ENCODE measurements at regions not wholly inside any gene's neighbourhood (a gene's known extent, or its start where the extent isn't known, plus 50 kb on each side); places are given as distances from the start of the nearest gene placed in this dataset.

DNA sequence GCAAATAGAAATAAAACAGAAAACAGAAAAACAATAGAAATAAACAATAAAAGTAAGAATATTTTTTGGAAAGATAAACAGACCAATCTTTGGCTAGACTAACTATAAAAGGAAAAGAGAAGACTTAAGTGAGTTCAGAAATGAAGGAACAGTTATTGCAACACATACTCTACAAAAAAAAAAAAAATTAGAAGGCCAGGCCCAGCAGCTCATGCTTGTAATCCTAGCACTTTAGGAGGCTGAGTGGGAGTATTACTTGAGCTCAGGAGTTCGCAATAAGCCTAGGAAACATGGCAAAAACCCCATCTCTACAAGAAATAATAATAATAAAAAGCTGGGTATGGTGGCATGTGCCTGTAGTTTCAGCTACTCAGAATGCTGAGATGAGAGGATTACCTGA is 336.7 kb downstream of the DTHD1 start:
- no peaks in the 10 kb centered on the region for H3K9me3 ChIP-seq (replicated peaks in 1 of 2; ENCODE audit: control insufficient read depth in 2 of 2, insufficient read depth in 1 of 2, low read depth in 1 of 2, low read length in 2 of 2)
- no peak overlapping the region for H2AK5ac ChIP-seq (ENCODE audit: low read depth, low read length)
- no peaks in the 10 kb centered on the region for H3K36me3 ChIP-seq (replicated peaks in 1 of 2; ENCODE audit: control insufficient read depth in 2 of 2, insufficient read depth in 2 of 2, low read length in 2 of 2)
- H3K14ac ChIP-seq (ENCODE audit: low read length) = no peak overlapping the region
- H3K18ac ChIP-seq (ENCODE audit: low read length) = no peak overlapping the region
- no peak overlapping the region for H3K4me2 ChIP-seq (ENCODE audit: insufficient read depth, low read length, poor library complexity, severe bottlenecking)
- H3K9ac ChIP-seq (ENCODE audit: low read depth, low read length, poor library complexity) = no peak overlapping the region
- no peak overlapping the region for H2BK5ac ChIP-seq (ENCODE audit: low read length)
- H2BK15ac ChIP-seq (ENCODE audit: low read length) = no peak overlapping the region
- no peak overlapping the region for H4K8ac ChIP-seq (ENCODE audit: low read depth, low read length)
- no CpG with 5 or more reads among the region's 1 CpG for WGBS, 2 donors (ENCODE audit: extremely low coverage in 2 of 2, insufficient read length in 2 of 2, insufficient replicate concordance in 1 of 2)
- H4K91ac ChIP-seq (ENCODE audit: low read depth, low read length, poor library complexity) = no peak overlapping the region
- no peak overlapping the region for H3K23ac ChIP-seq (ENCODE audit: low read depth, low read length, poor library complexity)
- no peak overlapping the region for H2BK12ac ChIP-seq (ENCODE audit: low read length)
- no peak overlapping the region for H3K4ac ChIP-seq (ENCODE audit: low read length)
- no peak for DNase-seq (ENCODE audit: low spot score)
- H3K79me1 ChIP-seq (ENCODE audit: low read depth, low read length) = no peaks in the 10 kb centered on the region
- no peak overlapping the region for H2AFZ ChIP-seq (ENCODE audit: low read length)
- H2BK120ac ChIP-seq (ENCODE audit: low read depth, low read length) = no peak overlapping the region
- H3K4me3 ChIP-seq (ENCODE audit: low read length in 2 of 2) = no peak overlapping the region
- H3K4me1 ChIP-seq (ENCODE audit: control insufficient read depth in 2 of 2, insufficient read depth in 1 of 2, low read depth in 1 of 2, low read length in 2 of 2) = no peaks in the 10 kb centered on the region
- H3K27me3 ChIP-seq (ENCODE audit: control insufficient read depth in 3 of 3, insufficient read depth in 3 of 3, low read depth in 1 of 3, low read length in 3 of 3) = no peaks in the 10 kb centered on the region
- no peak overlapping the region for H3K27ac ChIP-seq (replicated peaks; ENCODE audit: low read length)

DNA sequence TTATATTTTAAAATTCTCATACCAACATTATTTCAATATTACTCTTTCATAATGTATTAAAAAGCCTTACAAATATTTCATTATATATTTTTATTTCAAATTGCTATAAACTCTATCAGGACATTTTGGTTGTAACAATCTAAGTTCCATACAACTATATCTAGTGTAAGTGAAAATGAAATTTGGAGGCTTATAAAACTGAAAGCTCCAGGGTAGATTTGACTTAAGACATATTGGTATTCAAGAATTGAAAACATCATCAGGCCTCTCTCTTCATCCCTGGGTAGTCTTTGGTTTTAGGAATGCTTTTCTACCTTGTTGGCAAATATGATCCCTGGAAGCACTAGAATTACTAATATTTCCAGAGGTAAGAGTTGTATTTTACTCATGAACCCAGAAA is 342.6 kb downstream of the DTHD1 start:
- no peak overlapping the region for H2BK120ac ChIP-seq (ENCODE audit: low read depth, low read length)

DNA sequence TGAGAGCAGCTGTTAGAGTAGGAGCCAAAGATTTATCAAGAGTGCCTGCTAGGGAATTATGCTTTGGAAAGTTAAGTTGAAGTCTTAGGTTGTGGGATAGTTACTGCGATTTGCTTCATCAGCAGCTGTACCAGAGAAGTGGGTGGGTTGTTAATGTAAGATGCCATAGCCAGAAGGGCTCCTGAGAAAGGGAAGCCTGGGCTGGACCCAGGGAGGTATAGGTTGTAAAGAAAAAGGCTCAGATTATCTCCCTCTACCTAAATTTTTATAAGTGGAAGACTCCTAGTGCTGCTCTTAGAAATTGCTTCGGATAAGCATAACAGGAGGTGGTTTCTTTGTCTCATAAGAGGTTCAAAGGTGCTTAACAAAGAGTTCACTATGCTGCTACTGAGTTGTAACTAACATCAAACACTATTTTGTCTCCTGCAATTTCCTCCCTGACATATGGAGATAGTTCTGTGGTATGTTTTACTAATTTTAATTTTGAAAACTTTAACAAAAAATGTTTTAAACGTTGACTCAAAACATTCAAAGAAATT is 356.9 kb downstream of the DTHD1 start:
- H2BK15ac ChIP-seq (ENCODE audit: low read length) = no peak overlapping the region
- no peak overlapping the region for H3K9ac ChIP-seq (ENCODE audit: low read depth, low read length, poor library complexity)
- no peak overlapping the region for H2BK12ac ChIP-seq (ENCODE audit: low read length)
- H3K9me3 ChIP-seq (replicated peaks in 1 of 2; ENCODE audit: control insufficient read depth in 2 of 2, insufficient read depth in 1 of 2, low read depth in 1 of 2, low read length in 2 of 2) = no peaks in the 10 kb centered on the region
- no peak overlapping the region for H3K14ac ChIP-seq (ENCODE audit: low read length)
- no peak overlapping the region for H3K4ac ChIP-seq (ENCODE audit: low read length)
- no peak overlapping the region for H3K27ac ChIP-seq (replicated peaks; ENCODE audit: low read length)
- no peak overlapping the region for H4K8ac ChIP-seq (ENCODE audit: low read depth, low read length)
- H2BK5ac ChIP-seq (ENCODE audit: low read length) = no peak overlapping the region
- H2AK5ac ChIP-seq (ENCODE audit: low read depth, low read length) = no peak overlapping the region
- no peaks in the 10 kb centered on the region for H3K4me1 ChIP-seq (ENCODE audit: control insufficient read depth in 2 of 2, insufficient read depth in 1 of 2, low read depth in 1 of 2, low read length in 2 of 2)
- H3K4me3 ChIP-seq (ENCODE audit: low read length in 2 of 2) = no peak overlapping the region
- no peaks in the 10 kb centered on the region for H3K27me3 ChIP-seq (ENCODE audit: control insufficient read depth in 3 of 3, insufficient read depth in 3 of 3, low read depth in 1 of 3, low read length in 3 of 3)
- no peaks in the 10 kb centered on the region for H3K79me1 ChIP-seq (ENCODE audit: low read depth, low read length)
- H2BK120ac ChIP-seq (ENCODE audit: low read depth, low read length) = no peak overlapping the region
- WGBS, 2 donors (ENCODE audit: extremely low coverage in 2 of 2, insufficient read length in 2 of 2, insufficient replicate concordance in 1 of 2) = no CpG with 5 or more reads among the region's 3 CpGs
- no peak overlapping the region for H3K4me2 ChIP-seq (ENCODE audit: insufficient read depth, low read length, poor library complexity, severe bottlenecking)
- H3K23ac ChIP-seq (ENCODE audit: low read depth, low read length, poor library complexity) = no peak overlapping the region
- H3K18ac ChIP-seq (ENCODE audit: low read length) = no peak overlapping the region
- no peak overlapping the region for H2AFZ ChIP-seq (ENCODE audit: low read length)
- no peak overlapping the region for H4K91ac ChIP-seq (ENCODE audit: low read depth, low read length, poor library complexity)
- H3K36me3 ChIP-seq (replicated peaks in 1 of 2; ENCODE audit: control insufficient read depth in 2 of 2, insufficient read depth in 2 of 2, low read length in 2 of 2) = no peaks in the 10 kb centered on the region
- no peak for DNase-seq (ENCODE audit: low spot score)

More for the DNA sequence above, 342.6 kb downstream of the DTHD1 start:
- Histone ChIP-seq H3K23ac (ENCODE audit: low read depth, low read length, poor library complexity) (no peak overlapping the region), H3K36me3 (replicated peaks in 1 of 2; ENCODE audit: control insufficient read depth in 2 of 2, insufficient read depth in 2 of 2, low read length in 2 of 2) (no peaks in the 10 kb centered on the region), H3K4me3 (ENCODE audit: low read length in 2 of 2) (no peak overlapping the region), H3K9ac (ENCODE audit: low read depth, low read length, poor library complexity) (no peak overlapping the region), H2AFZ (ENCODE audit: low read length) (no peak overlapping the region), H3K18ac (ENCODE audit: low read length) (no peak overlapping the region), H3K9me3 (replicated peaks in 1 of 2; ENCODE audit: control insufficient read depth in 2 of 2, insufficient read depth in 1 of 2, low read depth in 1 of 2, low read length in 2 of 2) (no peaks in the 10 kb centered on the region), H3K79me1 (ENCODE audit: low read depth, low read length) (no peaks in the 10 kb centered on the region), H3K4ac (ENCODE audit: low read length) (no peak overlapping the region), H2BK5ac (ENCODE audit: low read length) (no peak overlapping the region), H2BK15ac (ENCODE audit: low read length) (no peak overlapping the region), H3K4me2 (ENCODE audit: insufficient read depth, low read length, poor library complexity, severe bottlenecking) (no peak overlapping the region), H4K91ac (ENCODE audit: low read depth, low read length, poor library complexity) (no peak overlapping the region), H4K8ac (ENCODE audit: low read depth, low read length) (no peak overlapping the region), H3K4me1 (ENCODE audit: control insufficient read depth in 2 of 2, insufficient read depth in 1 of 2, low read depth in 1 of 2, low read length in 2 of 2) (no peaks in the 10 kb centered on the region), H3K27ac (replicated peaks; ENCODE audit: low read length) (no peak overlapping the region), H3K14ac (ENCODE audit: low read length) (no peak overlapping the region), H2BK12ac (ENCODE audit: low read length) (no peak overlapping the region), H3K27me3 (ENCODE audit: control insufficient read depth in 3 of 3, insufficient read depth in 3 of 3, low read depth in 1 of 3, low read length in 3 of 3) (no peaks in the 10 kb centered on the region), H2AK5ac (ENCODE audit: low read depth, low read length) (no peak overlapping the region)
- no peak for DNase-seq (ENCODE audit: low spot score)

- H3K4me3 ChIP-seq (ENCODE audit: low read length in 2 of 2) = no peak overlapping the region
- no peak overlapping the region for H3K18ac ChIP-seq (ENCODE audit: low read length)
- H2AFZ ChIP-seq (ENCODE audit: low read length) = no peak overlapping the region
- H2BK120ac ChIP-seq (ENCODE audit: low read depth, low read length) = no peak overlapping the region
- no peak overlapping the region for H3K4ac ChIP-seq (ENCODE audit: low read length)
- H3K27ac ChIP-seq (replicated peaks; ENCODE audit: low read length) = no peak overlapping the region
- H3K23ac ChIP-seq (ENCODE audit: low read depth, low read length, poor library complexity) = no peak overlapping the region
- peaks cover 0 to 2% of the 10 kb centered on the region in 2 donors for H3K36me3 ChIP-seq (replicated peaks in 1 of 2; ENCODE audit: control insufficient read depth in 2 of 2, insufficient read depth in 2 of 2, low read length in 2 of 2)
- peaks cover 0 to 2% (median 0%) of the 10 kb centered on the region in 3 experiments for H3K27me3 ChIP-seq (ENCODE audit: control insufficient read depth in 3 of 3, insufficient read depth in 3 of 3, low read depth in 1 of 3, low read length in 3 of 3)
- no peak overlapping the region for H2BK5ac ChIP-seq (ENCODE audit: low read length)
- no peak overlapping the region for H4K8ac ChIP-seq (ENCODE audit: low read depth, low read length)
- WGBS, 2 donors (ENCODE audit: extremely low coverage in 2 of 2, insufficient read length in 2 of 2, insufficient replicate concordance in 1 of 2) = no CpG with 5 or more reads among the region's 2 CpGs
- H3K9me3 ChIP-seq (replicated peaks in 1 of 2; ENCODE audit: control insufficient read depth in 2 of 2, insufficient read depth in 1 of 2, low read depth in 1 of 2, low read length in 2 of 2) = no peaks in the 10 kb centered on the region
- no peaks in the 10 kb centered on the region for H3K79me1 ChIP-seq (ENCODE audit: low read depth, low read length)
- no peak for DNase-seq (ENCODE audit: low spot score)
- no peak overlapping the region for H3K9ac ChIP-seq (ENCODE audit: low read depth, low read length, poor library complexity)
- H3K4me1 ChIP-seq (ENCODE audit: control insufficient read depth in 2 of 2, insufficient read depth in 1 of 2, low read depth in 1 of 2, low read length in 2 of 2) = no peaks in the 10 kb centered on the region
- no peak overlapping the region for H3K4me2 ChIP-seq (ENCODE audit: insufficient read depth, low read length, poor library complexity, severe bottlenecking)
- H3K14ac ChIP-seq (ENCODE audit: low read length) = no peak overlapping the region
- no peak overlapping the region for H2BK15ac ChIP-seq (ENCODE audit: low read length)
- no peak overlapping the region for H2AK5ac ChIP-seq (ENCODE audit: low read depth, low read length)
- no peak overlapping the region for H2BK12ac ChIP-seq (ENCODE audit: low read length)
- no peak overlapping the region for H4K91ac ChIP-seq (ENCODE audit: low read depth, low read length, poor library complexity)
These were observed 359.5 kb downstream of the DTHD1 start for GRCh38 chr4:36640876-36641275.
